Right forelimb (tissue), 1 donor: ENCODE measurements at regions not wholly inside any gene's neighbourhood (a gene's known extent, or its start where the extent isn't known, plus 50 kb on each side); places are given as distances from the start of the nearest gene placed in this dataset.
"Not testable (repeated sequence)": the region's sequence is repeated elsewhere in the genome, so short reads cannot be mapped to it uniquely, and the experiment has no call there.

Experiments
- DNase-seq: peaks from one replicate; pipeline ENCODE4 v3.0.0-alpha.2; 2018

DNA sequence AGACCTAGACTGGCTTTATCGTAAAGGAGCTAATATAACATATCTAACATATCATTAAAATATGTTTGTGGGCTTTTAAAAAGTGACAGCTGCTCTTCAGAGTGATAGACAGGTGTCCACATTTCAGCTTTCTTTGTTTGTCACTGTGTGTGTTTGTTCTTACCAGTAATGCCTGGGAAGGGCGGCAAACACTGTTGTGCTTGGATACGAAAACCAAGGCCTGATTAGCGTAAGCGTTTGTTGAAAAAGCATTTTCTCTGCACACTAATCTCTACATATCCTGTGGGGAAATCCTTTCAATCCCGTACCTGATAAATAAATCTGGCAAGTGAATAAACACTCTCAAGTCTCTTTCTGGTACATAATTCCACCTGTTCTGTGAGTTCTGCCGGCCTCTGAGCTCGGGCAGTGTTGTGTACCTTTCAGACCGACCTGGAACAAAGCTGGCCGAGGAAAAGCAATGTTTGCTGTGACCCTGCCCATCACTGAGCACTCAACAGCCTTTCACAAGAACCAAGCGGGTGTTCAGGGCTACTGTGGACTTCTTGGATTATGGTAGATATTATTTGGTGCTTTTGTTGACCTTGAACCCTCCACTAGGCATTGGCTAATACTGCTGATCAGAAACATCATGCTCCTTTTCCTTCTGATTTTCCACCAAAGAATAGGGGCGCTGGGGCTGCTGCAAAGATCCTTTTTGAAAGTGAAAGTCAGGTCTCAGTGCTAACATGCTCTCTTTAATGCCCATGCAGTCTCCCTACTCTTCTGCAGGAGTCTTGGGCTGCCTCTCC is 100.4 kb downstream of the CD83 start:
- DNase-seq = no peak

DNA sequence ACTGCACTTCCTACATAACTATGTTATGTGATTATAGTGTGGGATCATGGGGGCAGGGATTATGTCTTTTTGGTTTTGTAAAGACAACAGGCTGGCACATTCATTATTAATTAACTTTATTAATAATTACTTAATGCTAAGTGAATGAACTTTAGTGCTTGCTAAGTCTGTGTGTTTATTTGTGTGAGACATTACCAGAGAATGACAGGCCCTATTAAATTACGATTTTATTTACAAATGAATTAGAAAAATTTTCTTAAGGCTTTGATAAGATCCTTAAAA is 100.9 kb downstream of the CD83 start:
- DNase-seq = no peak

DNA sequence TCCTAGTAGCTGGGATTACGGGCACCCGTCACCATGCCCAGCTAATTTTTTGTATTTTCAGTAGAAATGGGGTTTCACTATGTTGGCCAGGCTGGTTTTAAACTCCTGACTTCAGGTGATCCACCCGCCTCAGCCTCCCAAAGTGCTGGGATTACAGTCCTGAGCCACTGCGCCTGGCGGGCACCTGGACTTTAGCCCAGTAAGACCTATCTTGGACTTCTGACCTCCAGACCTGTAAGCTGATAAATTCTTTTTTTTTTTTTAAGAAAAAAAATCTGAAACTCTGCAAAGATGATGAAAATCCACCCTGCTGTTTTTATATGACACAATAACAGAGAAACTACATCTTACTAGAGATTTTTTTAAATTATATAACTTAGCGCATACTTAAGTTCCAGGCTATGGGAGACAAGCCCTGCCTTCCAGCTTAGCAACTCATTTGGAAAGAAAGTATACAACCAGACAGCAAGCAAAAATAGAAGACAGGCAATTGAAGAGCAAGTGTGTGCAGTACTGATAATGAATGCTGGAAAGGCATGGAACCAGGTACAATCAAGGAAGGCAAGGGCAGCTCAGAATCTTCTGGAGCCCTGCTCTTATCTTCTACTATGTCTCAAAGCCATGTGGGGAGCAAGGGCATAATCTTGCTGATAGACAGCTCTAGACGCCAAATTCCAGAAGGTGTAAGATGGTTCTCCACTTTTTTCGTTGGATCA is 104.2 kb downstream of the CD83 start:
- no peak for DNase-seq

DNA sequence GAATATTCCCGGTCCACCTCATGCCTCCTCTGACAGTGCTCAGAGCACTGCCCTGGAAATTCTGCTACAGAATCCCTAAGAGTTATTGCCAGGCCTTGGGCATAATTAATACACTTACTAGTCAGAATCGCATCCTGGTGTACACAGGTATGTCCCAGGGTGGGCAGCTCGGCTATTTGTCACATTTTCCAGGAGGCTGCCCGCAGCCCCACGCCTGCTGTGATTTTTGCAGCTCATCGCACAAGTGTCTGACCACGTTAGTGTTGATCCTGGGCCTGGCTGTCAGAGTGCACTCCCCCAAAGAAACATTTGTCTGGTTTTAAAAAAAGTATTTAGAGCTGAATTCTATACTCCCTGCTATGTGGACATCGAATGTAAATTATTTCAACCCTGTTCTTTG is 105.4 kb downstream of the CD83 start:
- DNase-seq = no peak

DNA sequence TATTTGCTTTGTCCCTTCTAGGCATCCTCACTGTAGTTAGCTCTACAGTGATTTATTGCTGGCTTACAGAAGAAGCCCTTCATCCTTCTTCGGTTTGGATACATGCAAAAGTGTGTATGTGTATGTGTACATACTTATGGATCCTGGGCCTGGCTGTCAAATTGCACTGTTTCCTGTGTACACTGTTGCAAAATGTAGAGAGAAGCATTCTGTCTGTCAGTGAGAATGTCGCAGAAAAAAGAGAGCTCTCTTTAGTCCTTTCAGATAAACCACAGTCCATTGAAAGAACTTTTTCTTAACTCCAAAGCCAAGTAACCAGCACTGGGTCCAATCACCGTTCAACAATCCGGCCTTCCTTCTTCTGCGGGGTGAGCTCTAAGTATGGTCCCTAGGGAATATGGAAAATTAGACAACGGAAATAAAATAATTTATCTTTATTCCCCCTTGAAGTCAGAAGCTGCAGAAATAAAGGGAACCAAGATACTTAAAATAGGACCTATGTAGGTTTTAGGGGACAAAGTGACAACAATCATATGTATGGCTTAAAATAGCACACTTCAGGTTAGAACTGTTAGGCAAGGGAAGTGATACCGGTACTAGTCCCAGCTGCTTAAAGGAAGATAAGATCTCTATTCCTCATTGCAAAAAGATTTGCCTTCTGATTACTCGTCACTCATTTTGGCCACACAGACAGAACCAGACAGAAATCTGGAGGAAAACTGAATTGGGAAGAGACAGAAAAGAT is 107.0 kb downstream of the CD83 start:
- DNase-seq = no peak

DNA sequence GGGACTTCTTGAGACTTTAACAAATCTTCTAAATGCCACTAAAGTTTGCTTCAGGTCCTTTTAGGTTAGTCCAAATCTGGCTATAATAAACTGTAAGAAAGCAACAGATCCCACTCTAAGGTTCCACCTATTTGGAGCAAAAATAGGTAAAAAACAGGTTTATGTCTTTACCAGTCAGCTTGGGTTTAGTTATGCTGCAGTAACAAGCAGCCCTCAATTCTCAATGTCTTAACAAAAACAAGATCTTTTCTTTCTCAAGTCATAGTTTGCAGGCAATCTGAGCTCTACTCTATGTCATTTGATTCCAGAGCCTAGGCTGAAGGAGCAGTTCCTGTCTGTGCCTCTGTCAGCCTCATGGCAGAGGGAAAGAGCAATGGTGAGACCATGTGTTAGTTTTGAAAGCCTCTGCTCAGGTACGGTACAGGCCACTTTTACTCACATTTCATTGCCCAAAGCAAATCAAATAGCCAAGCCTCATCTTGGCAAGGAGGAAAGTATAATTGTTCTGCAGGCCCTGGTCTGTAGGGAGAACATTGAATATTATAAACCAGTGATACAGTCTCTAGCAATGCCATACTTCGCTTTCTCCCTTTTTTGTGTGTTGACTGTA is 108.6 kb downstream of the CD83 start:
- no peak for DNase-seq

DNA sequence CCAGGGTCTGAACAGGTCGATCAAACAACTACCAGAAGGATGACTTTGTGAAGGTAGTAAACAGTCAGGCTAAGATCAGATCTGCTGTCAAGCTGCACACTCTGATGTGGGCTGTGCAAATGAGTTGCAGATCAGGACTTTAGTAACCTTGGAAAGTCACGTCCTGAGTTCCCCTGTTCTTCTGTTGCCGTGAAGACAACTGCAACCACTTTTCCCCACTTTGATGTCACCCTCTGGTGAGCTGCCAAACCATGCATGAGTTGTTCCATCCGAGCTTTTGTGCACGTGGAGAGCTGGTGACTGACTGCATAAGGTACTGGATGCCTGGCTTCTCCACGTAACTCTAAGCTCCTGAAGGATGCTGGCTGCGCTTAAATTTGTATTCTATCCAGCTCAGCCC is 111.0 kb downstream of the CD83 start:
- no peak for DNase-seq

DNA sequence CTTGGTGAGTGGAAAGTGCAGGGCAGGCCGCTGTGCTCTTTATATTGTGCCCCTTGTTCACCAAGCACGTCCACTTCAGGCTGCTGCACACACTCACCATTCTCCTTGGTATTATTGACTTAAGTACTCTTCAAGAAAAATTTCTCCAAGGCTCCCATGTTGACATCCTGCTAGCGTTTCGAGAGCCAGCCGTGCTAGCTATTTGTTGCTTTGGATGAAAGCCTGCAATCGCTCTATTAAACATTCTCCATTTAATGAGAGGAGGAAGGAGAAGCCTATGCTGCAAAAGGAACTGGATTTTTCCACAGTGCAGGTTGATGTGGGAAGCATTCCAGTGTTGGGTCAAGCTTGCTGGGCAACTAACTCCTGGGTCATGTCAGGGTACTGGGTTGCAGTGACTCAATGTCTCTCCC is 113.5 kb downstream of the CD83 start:
- DNase-seq = no peak

DNA sequence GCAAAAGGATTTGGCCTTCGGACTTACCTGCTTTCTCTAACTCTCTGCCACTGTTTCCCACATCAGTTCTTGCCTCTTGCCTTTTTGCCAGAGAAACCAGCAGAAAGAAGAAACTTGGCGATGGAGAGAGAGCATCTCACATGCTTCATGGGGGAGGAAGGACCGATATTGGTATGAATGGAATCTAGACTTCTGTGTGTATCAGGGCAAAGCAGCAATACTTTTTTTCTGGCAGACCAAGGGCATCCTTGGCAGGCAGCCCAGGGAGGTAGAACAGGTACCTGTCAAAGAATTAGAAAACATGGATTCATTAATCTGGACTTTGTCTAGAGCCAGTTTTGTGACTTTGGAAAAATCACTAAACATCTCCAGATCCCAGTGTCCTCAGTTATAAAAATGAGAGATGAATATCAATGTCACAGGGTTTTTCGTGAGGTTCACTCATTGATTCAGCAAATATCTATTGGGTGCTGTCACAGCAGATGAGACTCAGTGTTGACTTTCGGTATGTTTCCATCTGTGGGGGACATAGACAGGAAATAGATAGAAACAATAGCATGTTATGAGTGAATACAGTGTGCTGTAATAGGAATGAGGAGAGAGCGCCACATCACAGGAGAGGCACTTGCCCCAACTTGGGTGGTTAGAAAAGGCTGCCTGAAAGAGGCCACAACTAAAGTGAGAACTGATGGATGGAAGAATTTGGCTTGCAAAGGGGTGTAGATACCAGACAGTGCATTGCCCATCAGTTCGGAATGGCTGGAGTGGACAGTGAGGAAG is 114.1 kb downstream of the CD83 start:
- no peak for DNase-seq

DNA sequence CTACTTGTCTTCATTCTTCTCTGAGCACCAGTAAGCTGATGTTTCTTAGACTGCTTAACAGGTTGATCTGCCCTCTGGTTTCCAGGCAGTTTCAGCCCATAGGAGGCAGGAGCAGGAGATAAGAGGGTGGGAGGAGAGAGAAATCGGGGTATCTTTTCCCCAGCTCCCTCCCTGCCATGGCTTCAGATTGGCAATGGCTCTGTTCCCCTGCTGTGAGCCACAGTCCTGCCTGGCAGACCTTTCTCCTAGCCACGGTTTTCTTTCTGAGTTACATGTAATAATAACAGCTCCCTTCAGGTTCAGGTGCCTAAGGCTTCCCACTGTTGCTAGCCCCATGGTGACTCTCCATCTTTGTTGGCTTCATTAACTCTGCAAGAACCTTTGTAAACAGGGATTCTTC is 115.3 kb downstream of the CD83 start:
- DNase-seq = no peak

DNA sequence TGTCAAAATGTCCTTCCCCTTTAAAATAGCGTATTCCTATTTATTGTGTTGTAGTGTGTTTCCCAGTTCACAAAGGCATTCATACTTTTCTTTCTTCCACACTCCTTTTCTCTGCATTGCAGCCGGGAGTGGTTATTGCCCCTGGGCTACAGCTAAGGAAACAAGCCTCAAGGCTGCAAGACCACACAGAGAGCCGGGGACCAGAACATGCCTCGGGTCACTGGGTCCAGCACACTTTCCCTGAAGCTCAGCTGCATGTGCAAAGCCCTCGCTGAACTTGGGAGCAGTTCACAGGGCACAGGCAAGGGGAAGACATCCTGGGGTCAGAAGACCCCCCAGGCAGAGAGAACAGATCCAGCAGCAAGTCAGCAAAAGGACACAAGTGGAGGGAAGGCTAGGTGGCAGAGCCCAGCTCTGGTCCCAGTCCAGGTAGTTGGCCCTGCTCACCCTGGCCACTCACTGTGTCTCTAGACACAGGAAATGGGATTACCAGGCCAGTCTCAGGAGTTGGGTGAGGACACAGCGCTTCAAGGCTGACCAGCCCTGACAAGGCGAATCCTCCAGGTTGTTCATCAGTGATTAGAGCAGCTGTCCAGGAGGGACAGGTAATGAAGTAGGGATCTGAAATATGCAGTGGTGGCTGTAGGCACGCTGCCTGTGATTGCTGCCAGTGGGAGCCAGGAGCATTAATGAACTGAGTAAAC is 118.2 kb downstream of the CD83 start:
- no peak for DNase-seq

DNA sequence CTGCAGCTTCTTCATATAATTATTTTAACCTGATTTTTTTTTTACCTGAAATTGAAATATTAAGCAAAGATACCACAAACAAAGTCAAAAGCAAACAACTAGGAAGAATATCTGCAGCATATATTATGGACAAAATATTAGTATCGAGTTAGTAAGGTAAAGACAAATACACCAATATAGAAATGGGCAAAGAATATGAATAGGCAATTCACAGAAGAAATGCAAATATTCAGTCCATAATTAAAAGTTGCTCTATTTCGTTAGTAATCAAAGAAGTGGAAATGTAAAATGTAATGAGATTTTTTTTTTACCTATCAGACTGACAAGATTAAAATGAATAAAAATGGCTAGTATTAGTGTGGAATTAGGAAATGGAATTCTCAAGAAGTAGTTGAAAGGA is 121.5 kb downstream of the CD83 start:
- no peak for DNase-seq

DNA sequence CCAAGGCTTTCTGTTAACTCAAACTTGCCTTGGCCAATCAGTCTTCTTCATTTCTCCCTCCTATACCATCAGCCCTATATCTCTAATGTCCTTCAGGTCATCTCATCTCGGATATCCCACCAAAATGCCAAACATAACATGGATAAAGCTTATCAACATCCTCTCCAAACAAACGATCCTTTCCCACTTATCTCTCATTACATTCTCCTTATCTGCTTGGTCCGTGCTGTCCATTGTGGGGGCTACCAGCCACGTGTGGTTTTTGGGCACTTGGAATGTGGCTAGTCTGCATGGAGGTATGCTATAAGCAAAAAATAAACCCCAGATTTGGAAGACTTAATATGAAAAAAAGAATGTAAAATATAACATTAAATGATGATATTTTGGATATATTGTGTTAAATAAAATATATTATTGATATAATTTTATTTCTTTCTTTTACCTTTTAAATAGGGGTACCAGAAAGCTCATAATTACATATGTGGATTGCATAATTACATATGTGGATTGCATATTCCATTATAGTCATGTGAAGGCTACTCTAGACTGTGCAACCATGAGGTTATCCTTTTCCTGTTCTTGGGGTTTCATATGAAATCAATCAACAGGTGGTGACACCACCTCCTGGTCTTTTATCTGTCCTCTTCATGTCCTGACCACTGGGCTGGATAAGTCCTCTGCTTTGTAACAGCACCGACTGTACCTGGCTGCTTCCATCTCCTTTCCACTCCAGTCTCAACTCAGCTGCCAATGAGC is 123.0 kb downstream of the CD83 start:
- no peak for DNase-seq

DNA sequence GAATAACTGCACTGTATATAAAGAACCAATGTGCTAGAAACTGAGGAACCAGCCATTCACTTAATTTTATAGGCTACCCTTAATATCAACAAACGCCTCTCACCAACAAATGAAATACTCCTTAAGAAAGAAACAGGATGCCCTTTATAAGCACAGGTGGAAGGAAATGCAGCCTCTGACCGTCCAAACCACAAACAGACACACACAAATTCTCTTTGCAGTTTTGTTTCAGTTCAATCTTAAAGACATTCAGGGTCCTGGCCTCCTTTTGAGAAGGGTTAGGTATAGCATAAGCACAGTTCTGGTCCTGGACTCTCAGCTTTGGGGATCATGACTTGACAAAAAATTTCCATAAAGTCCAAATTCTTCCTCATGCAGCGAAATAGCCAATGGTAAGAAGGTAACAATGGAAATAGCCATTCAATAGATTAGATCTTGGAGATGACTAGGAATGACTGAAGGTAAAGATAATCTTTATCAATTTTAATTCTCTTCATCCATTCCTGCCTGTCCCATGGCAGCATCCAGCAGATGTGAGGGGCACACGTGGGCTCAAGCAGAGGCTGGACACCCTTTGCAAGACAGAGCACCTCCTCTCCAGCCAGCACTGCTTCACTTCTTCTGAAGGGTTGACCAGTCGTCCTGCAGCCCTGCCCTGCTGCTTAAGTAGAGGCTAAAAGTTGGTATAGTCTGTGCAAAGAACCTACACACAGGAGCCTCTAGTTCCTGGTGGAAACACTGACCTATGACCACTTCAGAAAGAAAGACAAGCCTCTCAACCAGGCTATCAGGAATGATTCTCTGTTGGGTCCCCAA is 123.9 kb downstream of the CD83 start:
- no peak for DNase-seq

DNA sequence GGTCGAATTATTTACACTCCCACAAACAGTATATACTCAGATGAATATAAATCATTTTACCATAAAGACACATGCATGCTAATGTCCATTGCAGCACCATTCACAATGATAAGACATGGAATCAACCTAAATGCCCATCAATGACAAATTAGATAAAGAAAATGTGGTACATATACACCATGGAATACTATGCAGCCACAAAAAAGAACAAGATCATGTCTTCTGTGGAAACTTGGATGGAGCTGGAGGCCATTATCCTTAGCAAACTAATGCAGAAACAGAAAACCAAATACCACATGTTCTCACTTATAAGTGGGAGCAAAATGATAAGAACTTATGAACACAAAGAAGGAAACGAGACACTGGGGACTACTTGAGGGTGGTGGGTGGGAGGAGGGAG is 125.3 kb downstream of the CD83 start:
- DNase-seq = not testable (repeated sequence)

DNA sequence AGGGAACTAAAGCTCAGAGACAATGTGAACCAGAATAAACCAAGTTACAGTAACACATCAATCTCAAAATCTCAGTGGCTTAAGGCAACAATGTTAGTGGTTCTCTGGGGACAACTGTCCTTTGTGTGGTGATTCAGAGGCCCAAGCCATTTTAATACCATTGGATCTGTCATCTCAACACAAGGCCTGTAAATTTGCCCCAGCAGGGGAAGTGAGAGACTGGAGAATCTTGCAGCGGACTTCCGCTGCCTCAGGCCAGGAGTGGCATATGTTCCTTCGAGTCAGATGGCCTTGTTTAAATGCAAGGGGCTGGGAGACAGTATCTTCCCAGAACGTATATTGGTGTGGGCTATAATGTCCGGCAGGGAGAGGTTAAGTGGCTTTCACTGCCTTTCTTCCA is 126.0 kb downstream of the CD83 start:
- no peak for DNase-seq

DNA sequence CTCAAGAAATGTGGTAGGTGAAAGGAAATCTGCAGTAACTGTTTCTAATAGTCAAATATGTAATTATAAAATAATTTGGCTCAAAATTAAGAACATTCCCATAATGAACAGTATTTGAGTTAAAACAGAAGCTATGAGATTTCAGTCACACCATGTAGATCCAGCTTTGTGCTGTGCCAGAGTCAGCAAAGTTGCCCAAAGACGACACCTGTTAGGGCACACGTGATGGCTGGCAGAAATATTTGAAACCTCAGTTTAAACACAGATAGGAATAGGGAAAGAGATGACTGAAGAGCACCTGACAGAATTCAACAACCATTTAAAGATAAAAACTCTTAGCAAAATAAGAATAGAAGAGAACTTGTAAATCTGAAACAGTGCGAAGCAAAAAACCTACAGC is 129.3 kb downstream of the CD83 start:
- no peak for DNase-seq

DNA sequence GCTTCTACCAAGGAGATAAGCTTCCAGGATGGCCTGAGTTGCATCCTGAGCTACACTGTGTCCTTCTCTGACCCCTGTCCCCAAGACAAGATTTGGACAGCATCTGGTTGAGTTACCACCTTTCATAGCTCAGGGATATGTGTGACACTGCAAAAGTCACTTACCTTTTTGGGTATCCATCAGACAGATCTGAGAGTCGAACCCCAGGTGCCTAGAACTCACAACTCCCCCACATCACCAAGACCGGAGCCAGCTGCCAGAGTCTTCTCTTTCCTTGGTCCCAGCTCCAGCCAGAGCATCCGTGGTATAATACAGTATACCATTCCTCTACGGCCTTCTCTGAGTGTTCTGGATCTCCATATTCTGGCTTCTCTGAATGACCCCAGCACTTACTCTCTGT is 133.0 kb downstream of the CD83 start:
- DNase-seq = no peak

DNA sequence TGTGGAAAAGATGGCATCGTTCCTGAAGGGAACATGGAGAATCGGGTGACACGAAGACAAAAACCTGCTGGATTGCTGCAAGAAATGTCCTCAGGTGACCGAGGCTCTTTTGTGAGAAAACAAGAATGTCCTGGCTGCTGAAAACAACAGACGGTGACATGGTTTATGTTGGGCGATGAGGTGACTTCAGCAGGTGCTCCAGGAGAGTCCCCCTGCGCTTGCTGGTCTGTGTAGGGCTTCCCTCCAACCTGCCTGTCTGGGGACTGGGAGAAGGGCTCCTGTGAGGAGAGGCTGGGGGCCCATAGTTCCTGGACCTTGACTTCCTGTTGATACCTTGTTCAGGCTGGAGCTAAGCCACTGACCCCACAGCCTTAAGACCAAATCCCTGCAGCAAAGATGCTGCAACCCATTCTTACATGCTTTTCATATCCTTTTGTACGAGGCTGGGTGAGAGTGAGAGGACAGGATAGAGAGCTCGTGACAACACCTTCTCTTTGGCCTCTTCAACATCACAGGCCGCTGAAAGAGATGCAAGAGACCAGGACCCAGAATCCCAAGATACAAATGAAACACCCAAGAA is 134.8 kb downstream of the CD83 start:
- no peak for DNase-seq

DNA sequence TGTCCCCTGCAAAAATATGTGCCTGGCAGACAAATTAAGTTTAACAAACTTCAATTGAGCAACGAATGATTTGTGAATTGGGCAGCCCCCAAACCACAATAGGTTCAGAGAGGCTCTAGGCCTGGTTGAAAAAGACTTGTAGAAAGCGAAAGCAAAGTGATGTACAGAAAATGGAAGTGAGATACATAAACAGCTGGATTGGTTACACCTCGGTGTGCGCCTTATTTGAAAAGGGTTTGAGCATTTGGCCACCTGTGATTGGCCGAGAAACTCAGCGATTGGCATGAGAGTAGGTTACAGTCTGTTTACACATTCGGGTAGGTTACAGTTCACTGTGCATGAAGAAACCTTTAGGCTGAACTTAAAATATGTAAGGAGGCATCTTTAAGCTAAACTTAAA is 136.9 kb downstream of the CD83 start:
- no peak for DNase-seq
